HG03095 (cell line): ENCODE measurements at regions not wholly inside any gene's neighbourhood (a gene's known extent, or its start where the extent isn't known, plus 50 kb on each side); places are given as distances from the start of the nearest gene placed in this dataset.
A peak's percentile ranks its signal among the peaks of the same experiment; 100 is the strongest.

Experiments used
- ATAC-seq: cut with Tn5 transposase; IDR thresholded peaks from one replicate; pipeline ENCODE4 v1.9.1; 2021; ENCODE audit warnings: moderate library complexity; ENCODE audit not compliant: unreplicated experiment

- no peak for ATAC-seq
These were observed 380.0 kb upstream of the GOLIM4 start for GRCh38 chr3:168475704-168476103.

- ATAC-seq, result no peak
These were observed 377.7 kb upstream of the GOLIM4 start for GRCh38 chr3:168473334-168473890.

- ATAC-seq, result no peak
These were observed 377.1 kb upstream of the GOLIM4 start for GRCh38 chr3:168472783-168473182.

GRCh38 chr3:168470380-168470779 lies 374.7 kb upstream of the GOLIM4 start:
- no peak for ATAC-seq

GRCh38 chr3:168469436-168469835 lies 373.7 kb upstream of the GOLIM4 start:
- ATAC-seq, result no peak

- ATAC-seq, result peak; percentile 81
These were observed 371.5 kb upstream of the GOLIM4 start for GRCh38 chr3:168467115-168467714.

GRCh38 chr3:168461793-168462192 lies 366.1 kb upstream of the GOLIM4 start:
- no peak for ATAC-seq

GRCh38 chr3:168459226-168459784 lies 363.6 kb upstream of the GOLIM4 start:
- no peak for ATAC-seq

- ATAC-seq, result no peak
These were observed 362.3 kb upstream of the GOLIM4 start for GRCh38 chr3:168457954-168458539.

- no peak for ATAC-seq
These were observed 360.1 kb upstream of the GOLIM4 start for GRCh38 chr3:168455814-168456213.

- ATAC-seq, result no peak
These were observed 357.9 kb upstream of the GOLIM4 start for GRCh38 chr3:168453623-168454022.

- ATAC-seq, result no peak
These were observed 348.2 kb upstream of the GOLIM4 start for GRCh38 chr3:168443965-168444364.

GRCh38 chr3:168442502-168442901 lies 346.8 kb upstream of the GOLIM4 start:
- ATAC-seq, result no peak

- no peak for ATAC-seq
These were observed 340.6 kb upstream of the GOLIM4 start for GRCh38 chr3:168436245-168436724.

GRCh38 chr3:168431491-168431890 lies 335.8 kb upstream of the GOLIM4 start:
- ATAC-seq, result no peak

GRCh38 chr3:168427835-168428475 lies 332.2 kb upstream of the GOLIM4 start:
- ATAC-seq, result no peak

- no peak for ATAC-seq
These were observed 331.4 kb upstream of the GOLIM4 start for GRCh38 chr3:168427156-168427555.

GRCh38 chr3:168425936-168426595 lies 330.3 kb upstream of the GOLIM4 start:
- no peak for ATAC-seq

- no peak for ATAC-seq
These were observed 328.5 kb upstream of the GOLIM4 start for GRCh38 chr3:168424059-168424734.

- ATAC-seq, result no peak
These were observed 327.1 kb upstream of the GOLIM4 start for GRCh38 chr3:168422843-168423242.

GRCh38 chr3:168419091-168419490 lies 323.4 kb upstream of the GOLIM4 start:
- no peak for ATAC-seq
